ENCODE measurements at regions not wholly inside any gene's neighbourhood (a gene's known extent, or its start where the extent isn't known, plus 50 kb on each side); places are given as distances from the start of the nearest gene placed in this dataset.

DNA sequence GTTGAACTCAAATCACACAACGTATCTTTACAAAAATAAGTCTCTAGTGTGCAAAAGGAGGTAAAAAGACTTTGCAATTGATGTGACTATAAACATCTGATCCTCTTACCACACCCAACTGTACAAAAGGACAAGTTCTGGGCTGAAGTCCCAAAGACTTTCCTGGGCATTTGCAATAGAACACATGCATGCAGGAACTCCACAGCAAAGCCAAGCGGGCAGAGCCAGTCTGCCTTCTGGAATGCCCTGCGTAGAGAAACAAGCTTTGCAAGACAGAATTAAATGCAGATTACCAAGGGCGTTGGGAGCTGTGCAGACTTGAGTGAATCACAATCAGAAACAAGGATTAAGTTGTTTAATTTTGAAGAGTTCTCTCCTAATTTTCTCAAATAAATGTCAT is 208.4 kb upstream of the ZNF521 start:
- H3K36me3 ChIP-seq (replicated peaks; ENCODE audit: low read depth, low read length), result no peaks in the 10 kb centered on the region
- no peaks in the 10 kb centered on the region for H3K9me3 ChIP-seq (ENCODE audit: insufficient read depth, low read length)
- no peak overlapping the region for H3K4me2 ChIP-seq (ENCODE audit: low read length)
- H3K9ac ChIP-seq (ENCODE audit: low read length), result no peak overlapping the region
- H3K27ac ChIP-seq (ENCODE audit: low read length), result no peak overlapping the region
- H2AFZ ChIP-seq (ENCODE audit: low read depth, low read length), result no peak overlapping the region
- H3K79me2 ChIP-seq (ENCODE audit: low read length), result no peaks in the 10 kb centered on the region
- TF ChIP-seq EZH2phosphoT487 (IDR thresholded peaks at IDR 0.05; ENCODE audit: low read depth), result no peak
- TF ChIP-seq, protein P1, sequence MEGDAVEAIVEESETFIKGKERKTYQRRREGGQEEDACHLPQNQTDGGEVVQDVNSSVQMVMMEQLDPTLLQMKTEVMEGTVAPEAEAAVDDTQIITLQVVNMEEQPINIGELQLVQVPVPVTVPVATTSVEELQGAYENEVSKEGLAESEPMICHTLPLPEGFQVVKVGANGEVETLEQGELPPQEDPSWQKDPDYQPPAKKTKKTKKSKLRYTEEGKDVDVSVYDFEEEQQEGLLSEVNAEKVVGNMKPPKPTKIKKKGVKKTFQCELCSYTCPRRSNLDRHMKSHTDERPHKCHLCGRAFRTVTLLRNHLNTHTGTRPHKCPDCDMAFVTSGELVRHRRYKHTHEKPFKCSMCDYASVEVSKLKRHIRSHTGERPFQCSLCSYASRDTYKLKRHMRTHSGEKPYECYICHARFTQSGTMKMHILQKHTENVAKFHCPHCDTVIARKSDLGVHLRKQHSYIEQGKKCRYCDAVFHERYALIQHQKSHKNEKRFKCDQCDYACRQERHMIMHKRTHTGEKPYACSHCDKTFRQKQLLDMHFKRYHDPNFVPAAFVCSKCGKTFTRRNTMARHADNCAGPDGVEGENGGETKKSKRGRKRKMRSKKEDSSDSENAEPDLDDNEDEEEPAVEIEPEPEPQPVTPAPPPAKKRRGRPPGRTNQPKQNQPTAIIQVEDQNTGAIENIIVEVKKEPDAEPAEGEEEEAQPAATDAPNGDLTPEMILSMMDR (IDR thresholded peaks at IDR 0.05; ENCODE audit: low read depth, low read length), result no peak
- no peaks in the 10 kb centered on the region for H3K4me1 ChIP-seq (ENCODE audit: low read length)
- H3K4me3 ChIP-seq (ENCODE audit: low read length), result no peak overlapping the region
- no peaks in the 10 kb centered on the region for H4K20me1 ChIP-seq (ENCODE audit: insufficient read depth, low read length)
- no peaks in the 10 kb centered on the region for H3K27me3 ChIP-seq (ENCODE audit: low read depth, low read length)

DNA sequence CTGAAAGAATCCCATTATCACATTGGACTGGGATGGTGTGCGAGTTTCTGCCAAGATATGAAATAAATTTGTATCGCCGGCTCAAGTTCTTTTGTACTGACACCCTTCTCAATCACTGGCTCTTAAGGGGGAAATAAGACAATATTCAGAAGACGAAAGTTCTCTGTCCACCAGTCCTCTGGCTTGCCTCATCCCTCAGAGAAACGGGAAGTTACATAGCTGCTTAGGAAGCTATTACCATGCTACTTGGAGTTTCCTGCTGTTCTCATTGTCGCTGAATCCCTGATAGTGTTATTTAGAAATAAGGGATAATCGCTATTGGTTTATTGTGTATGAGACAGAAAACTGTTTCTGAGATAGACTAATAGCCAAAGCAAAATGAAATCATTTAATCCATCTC is 205.0 kb upstream of the ZNF521 start:
- Histone ChIP-seq H3K36me3 (replicated peaks; ENCODE audit: low read depth, low read length) (no peaks in the 10 kb centered on the region), H3K27me3 (ENCODE audit: low read depth, low read length) (no peaks in the 10 kb centered on the region), H4K20me1 (ENCODE audit: insufficient read depth, low read length) (no peaks in the 10 kb centered on the region), H3K4me1 (ENCODE audit: low read length) (no peaks in the 10 kb centered on the region), H3K9ac (ENCODE audit: low read length) (no peak overlapping the region), H3K79me2 (ENCODE audit: low read length) (no peaks in the 10 kb centered on the region), H3K4me3 (ENCODE audit: low read length) (no peak overlapping the region), H3K27ac (ENCODE audit: low read length) (no peak overlapping the region), H3K9me3 (ENCODE audit: insufficient read depth, low read length) (no peaks in the 10 kb centered on the region), H2AFZ (ENCODE audit: low read depth, low read length) (no peak overlapping the region), H3K4me2 (ENCODE audit: low read length) (no peak overlapping the region)
- TF ChIP-seq EZH2phosphoT487 (IDR thresholded peaks at IDR 0.05; ENCODE audit: low read depth), result no peak
- TF ChIP-seq, protein P1 (IDR thresholded peaks at IDR 0.05; ENCODE audit: low read depth, low read length), result no peak

DNA sequence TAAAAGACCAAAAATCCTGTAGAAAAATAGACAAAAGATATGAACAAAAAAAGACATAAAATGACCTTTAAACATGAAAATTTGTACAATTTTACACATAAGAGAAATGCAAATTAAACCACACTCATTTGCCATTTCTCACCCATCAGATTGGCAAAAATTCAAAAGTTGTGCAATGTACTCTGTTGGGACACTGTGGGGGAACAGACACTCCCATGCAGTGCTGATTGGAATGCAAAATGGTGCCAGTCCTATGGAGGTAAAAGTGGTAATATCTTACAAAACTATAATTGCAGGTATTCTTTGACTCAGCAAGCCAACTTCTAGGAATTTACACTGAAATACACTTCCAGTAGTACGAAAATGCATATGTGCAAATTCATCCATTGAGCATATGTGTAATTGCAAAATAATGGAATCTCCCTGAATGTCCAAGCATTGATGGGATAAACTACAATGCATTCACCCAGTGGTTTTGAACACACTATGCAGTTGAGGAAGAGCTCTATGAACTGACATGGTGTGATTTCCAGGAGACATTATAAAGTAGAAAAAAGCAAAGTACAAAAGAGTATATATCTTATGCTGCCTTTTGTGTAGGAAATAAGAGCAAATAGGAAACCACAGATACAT is 201.8 kb upstream of the ZNF521 start:
- H3K9me3 ChIP-seq (ENCODE audit: insufficient read depth, low read length), result no peaks in the 10 kb centered on the region
- H4K20me1 ChIP-seq (ENCODE audit: insufficient read depth, low read length), result no peaks in the 10 kb centered on the region
- H3K79me2 ChIP-seq (ENCODE audit: low read length), result no peaks in the 10 kb centered on the region
- no peak overlapping the region for H3K4me2 ChIP-seq (ENCODE audit: low read length)
- H3K27ac ChIP-seq (ENCODE audit: low read length), result no peak overlapping the region
- H2AFZ ChIP-seq (ENCODE audit: low read depth, low read length), result no peak overlapping the region
- TF ChIP-seq EZH2phosphoT487 (IDR thresholded peaks at IDR 0.05; ENCODE audit: low read depth), result no peak
- TF ChIP-seq, protein P1 (IDR thresholded peaks at IDR 0.05; ENCODE audit: low read depth, low read length), result no peak
- H3K36me3 ChIP-seq (replicated peaks; ENCODE audit: low read depth, low read length), result no peaks in the 10 kb centered on the region
- H3K4me1 ChIP-seq (ENCODE audit: low read length), result no peaks in the 10 kb centered on the region
- no peak overlapping the region for H3K9ac ChIP-seq (ENCODE audit: low read length)
- no peaks in the 10 kb centered on the region for H3K27me3 ChIP-seq (ENCODE audit: low read depth, low read length)
- no peak overlapping the region for H3K4me3 ChIP-seq (ENCODE audit: low read length)

DNA sequence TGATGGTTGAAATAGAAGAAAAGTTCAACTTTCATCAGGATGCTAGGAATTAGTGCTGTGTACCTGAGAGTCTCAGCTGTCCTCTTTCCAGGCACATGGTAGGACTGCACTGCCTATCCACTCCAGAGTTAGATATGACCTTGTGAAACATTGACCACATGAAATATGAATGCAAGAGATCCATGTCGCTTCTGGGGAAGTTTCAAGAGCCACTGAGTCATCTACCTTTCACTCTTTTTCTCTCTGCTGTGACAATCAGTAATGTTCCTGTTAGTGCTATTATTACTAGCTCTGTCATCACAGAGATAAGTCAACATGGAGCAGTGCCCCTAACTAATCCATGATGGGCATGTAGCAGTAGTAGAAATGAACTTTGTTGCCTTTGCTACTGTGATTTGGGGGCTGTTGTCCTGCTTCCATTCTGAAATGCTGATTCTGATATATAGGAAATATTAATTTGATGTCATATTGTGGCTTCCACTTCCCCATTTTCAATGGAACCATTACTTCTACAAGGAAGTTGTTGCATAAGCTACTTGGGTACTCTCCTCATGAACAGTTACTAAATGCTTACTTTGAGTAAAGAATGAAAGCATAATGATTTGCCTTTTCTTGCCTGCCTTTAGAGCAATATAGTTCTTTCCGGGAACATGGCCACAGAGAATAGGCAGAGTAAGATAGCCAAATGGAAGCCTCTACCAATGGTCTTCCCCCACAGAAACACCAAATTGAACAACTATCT is 192.8 kb upstream of the ZNF521 start:
- no peak for TF ChIP-seq EZH2phosphoT487 (IDR thresholded peaks at IDR 0.05; ENCODE audit: low read depth)
- TF ChIP-seq, protein P1 (IDR thresholded peaks at IDR 0.05; ENCODE audit: low read depth, low read length), result no peak
- no peak overlapping the region for H3K4me2 ChIP-seq (ENCODE audit: low read length)

More for the DNA sequence above, 192.8 kb upstream of the ZNF521 start:
- Histone ChIP-seq H3K9ac (ENCODE audit: low read length) (no peak overlapping the region), H2AFZ (ENCODE audit: low read depth, low read length) (no peak overlapping the region), H3K27ac (ENCODE audit: low read length) (no peak overlapping the region), H4K20me1 (ENCODE audit: insufficient read depth, low read length) (no peaks in the 10 kb centered on the region), H3K4me1 (ENCODE audit: low read length) (peaks cover 7% of the 10 kb centered on the region), H3K79me2 (ENCODE audit: low read length) (no peaks in the 10 kb centered on the region), H3K27me3 (ENCODE audit: low read depth, low read length) (no peaks in the 10 kb centered on the region), H3K9me3 (ENCODE audit: insufficient read depth, low read length) (no peaks in the 10 kb centered on the region), H3K36me3 (replicated peaks; ENCODE audit: low read depth, low read length) (no peaks in the 10 kb centered on the region), H3K4me3 (ENCODE audit: low read length) (no peak overlapping the region)

All from OCI-LY3 (cell line).